HepG2 (cell line): ENCODE measurements at regions not wholly inside any gene's neighbourhood (a gene's known extent, or its start where the extent isn't known, plus 50 kb on each side); places are given as distances from the start of the nearest gene placed in this dataset.

Experiments
- ATAC-seq: fragments of 200-7000 bp; cut with Tn5 transposase; 3 replicates; pipeline ENCODE4 v1.9.1; 2020; ENCODE audit warnings: mild to moderate bottlenecking, moderate library complexity
- BruUV-seq: library from RNA; stranded (reverse); fragments of 400-500 nt; replicated peaks from 2 replicates; lab custom pipeline; 2021; lab: Mats Ljungman, UMichigan
- CTCF ChIA-PET: fragments of 300-600 bp; formaldehyde crosslinking; extraction: SDS; loops from one replicate; lab custom pipeline; 2021; ENCODE audit warnings: low total read pairs, inconsistent platforms, low intra/inter-chr PET ratio; lab: Yijun Ruan, JAX
- POLR2A ChIA-PET: fragments of 350-600 bp; sonication (Branson Sonifier 250); formaldehyde crosslinking; loops from one replicate; lab custom pipeline; 2020; ENCODE audit warnings: antibody characterized with exemption, inconsistent platforms; lab: Yijun Ruan, JAX
- DNase-seq: peaks from one replicate; pipeline ENCODE4 v3.0.0-alpha.2; 2015; ENCODE audit warnings: low spot score
- FAIRE-seq: peaks from 3 replicates; lab custom pipeline; 2011; peaks lifted over from hg19 to GRCh38; lab: Jason Lieb, UNC
- H2AFZ ChIP-seq: one replicate; pipeline ENCODE4 v1.6.1; 2011; ENCODE audit warnings: low read length, inconsistent platforms
- H3K27ac ChIP-seq: fragments of 300-600 bp; 3 replicates; pipeline ENCODE4 v1.8.0; 2011; ENCODE audit warnings: mixed run types, mild to moderate bottlenecking, mixed read lengths, low read length, inconsistent platforms; ENCODE audit not compliant: insufficient read depth; ENCODE audit errors: extremely low read length
- H3K27me3 ChIP-seq, 2 experiments: fragments of 200-600 bp in 1 of 2; 2 replicates in 1 of 2; 3 replicates in 1 of 2; pipeline versions ENCODE4 v1.6.0 to v1.8.0; 2011; ENCODE audit warnings: low read length in 2 of 2, mild to moderate bottlenecking in 2 of 2, moderate library complexity in 2 of 2, inconsistent platforms in 1 of 2; ENCODE audit not compliant: insufficient read depth in 2 of 2, control insufficient read depth in 1 of 2
- H3K36me3 ChIP-seq, 2 experiments: fragments of 200-600 bp in 1 of 2; replicated peaks in 1 of 2; 2 replicates in 1 of 2; 3 replicates in 1 of 2; pipeline versions ENCODE4 v1.5.1 to v1.8.0; 2011; ENCODE audit warnings: low read length in 2 of 2, inconsistent platforms in 1 of 2; ENCODE audit not compliant: insufficient read depth in 2 of 2, control insufficient read depth in 1 of 2
- H3K4me1 ChIP-seq: 2 replicates; pipeline ENCODE4 v1.5.1; 2012; ENCODE audit warnings: low read length, inconsistent platforms; ENCODE audit not compliant: insufficient read depth
- H3K4me2 ChIP-seq: 2 replicates; pipeline ENCODE4 v1.6.0; 2011; ENCODE audit warnings: low read depth, low read length, inconsistent platforms
- H3K4me3 ChIP-seq, 3 experiments: fragments of 200-600 bp in 1 of 3; sonication (generic), shearing (Covaris generic) in 1 of 3; replicated peaks in 1 of 3; 2 replicates each; pipeline ENCODE4 v1.5.1; 2011 to 2016; ENCODE audit warnings: low read length in 3 of 3, inconsistent platforms in 2 of 3, low read depth in 2 of 3, mild to moderate bottlenecking in 2 of 3, control low read depth in 1 of 3, mixed read lengths in 1 of 3; ENCODE audit not compliant: insufficient read depth in 1 of 3
- H3K79me2 ChIP-seq: one replicate; pipeline ENCODE4 v1.6.1; 2011; ENCODE audit warnings: low read length, inconsistent platforms; ENCODE audit not compliant: insufficient read depth
- H3K9ac ChIP-seq: 2 replicates; pipeline ENCODE4 v1.6.0; 2011; ENCODE audit warnings: mild to moderate bottlenecking, low read depth, low read length, inconsistent platforms; ENCODE audit not compliant: insufficient read depth
- H3K9me3 ChIP-seq: 2 replicates; pipeline ENCODE4 v1.5.1; 2012; ENCODE audit warnings: mild to moderate bottlenecking, low read length
- H4K20me1 ChIP-seq: 2 replicates; pipeline ENCODE4 v1.6.0; 2011; ENCODE audit warnings: inconsistent platforms, mild to moderate bottlenecking, low read length, moderate library complexity; ENCODE audit not compliant: insufficient read depth
- KLF6 ChIP-seq: IDR thresholded peaks from 2 replicates; pipeline ENCODE4 v1.8.0; 2016; ENCODE audit warnings: missing biosample characterization, missing genetic modification reagents
- MAFG ChIP-seq: sonication (generic); formaldehyde crosslinking; IDR thresholded peaks from 2 replicates; pipeline ENCODE4 v1.5.1; 2020; ENCODE audit warnings: mild to moderate bottlenecking, missing genetic modification reagents
- SETDB1 ChIP-seq: sonication (generic); formaldehyde crosslinking; IDR thresholded peaks from 2 replicates; pipeline ENCODE4 v1.5.1; 2020; ENCODE audit warnings: missing genetic modification reagents, mild to moderate bottlenecking, borderline replicate concordance
- ZNF333 ChIP-seq: sonication (generic); formaldehyde crosslinking; IDR thresholded peaks from 2 replicates; pipeline ENCODE4 v1.4.0; 2020; ENCODE audit warnings: mild to moderate bottlenecking, missing genetic modification reagents, borderline replicate concordance
- ZNF546 ChIP-seq: sonication (generic); formaldehyde crosslinking; conservative IDR thresholded peaks from 2 replicates; pipeline ENCODE4 v1.8.1; 2023; ENCODE audit warnings: mild to moderate bottlenecking, missing genetic modification reagents
- ZNF567 ChIP-seq: sonication (generic); formaldehyde crosslinking; IDR thresholded peaks from 2 replicates; pipeline ENCODE4 v1.8.1; 2023; ENCODE audit warnings: mild to moderate bottlenecking, missing genetic modification reagents, borderline replicate concordance
- ZNF607 ChIP-seq: sonication (generic); formaldehyde crosslinking; IDR thresholded peaks from 2 replicates; pipeline ENCODE4 v1.5.1; 2020; ENCODE audit warnings: missing genetic modification reagents, mild to moderate bottlenecking, borderline replicate concordance
- WGBS: methylation state at CpG from one replicate; pipeline ENCODE4 v1.1.6; 2017; ENCODE audit warnings: low lambda C conversion rate; 5-methylcytosine and 5-hydroxymethylcytosine counted together
- in situ Hi-C: cut with HindIII; loops from 2 replicates; pipeline ENCODE4 v1.10.0; 2017; ENCODE audit warnings: low pct_unique_long_range_greater_than_20kb; ENCODE audit not compliant: extremely low pct_ligation_motif_present
- intact Hi-C: fragments of 100-400 bp; cut with micrococcal nuclease; formaldehyde crosslinking; loops from one replicate; pipeline ENCODE4 v1.10.0; 2022; ENCODE audit not compliant: unreplicated experiment
- TF ChIP-seq, protein P1 (sequence below): sonication (generic); formaldehyde crosslinking; IDR thresholded peaks from 2 replicates; pipeline ENCODE4 v1.5.0; 2020; ENCODE audit warnings: mild to moderate bottlenecking, missing genetic modification reagents
- TF ChIP-seq, protein P2 (sequence below): sonication (generic); formaldehyde crosslinking; IDR thresholded peaks from 2 replicates; pipeline ENCODE4 v1.9.0; 2021; ENCODE audit warnings: missing genetic modification reagents, borderline replicate concordance
- TF ChIP-seq, protein P3 (sequence below): IDR thresholded peaks from 2 replicates; pipeline ENCODE4 v1.6.1; 2016; ENCODE audit warnings: low read depth

DNA sequence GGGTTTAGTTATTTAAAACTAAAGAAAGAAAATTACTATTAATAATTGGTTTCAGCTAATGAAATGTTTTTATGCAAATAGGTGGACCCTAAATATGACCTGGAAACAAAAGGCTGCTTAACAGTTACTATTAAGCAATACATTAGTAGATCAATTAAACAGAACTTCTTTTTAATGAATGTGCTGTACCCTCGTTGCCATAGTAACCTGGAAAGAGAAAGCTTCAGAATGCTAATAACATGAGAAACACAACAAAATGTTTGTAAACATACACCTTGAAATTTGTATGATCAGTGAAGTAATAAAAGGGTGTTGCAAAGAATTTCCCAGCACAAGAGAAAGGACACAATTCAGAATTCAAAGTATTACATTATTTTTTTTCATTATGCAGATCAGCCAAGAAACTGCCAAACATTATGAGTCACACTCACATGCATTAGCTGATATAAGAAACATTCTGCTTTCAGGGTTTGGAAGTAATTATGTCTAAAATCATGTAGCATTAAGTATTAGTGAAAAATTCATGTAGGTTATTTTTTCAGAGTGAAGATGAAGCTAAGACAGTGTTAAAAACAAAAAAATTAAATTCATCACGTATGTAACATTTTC lies 348.3 kb downstream of the ISL1 start (continued):
- no peak for TF ChIP-seq ZNF607 (CRISPR knock-in tag)
- TF ChIP-seq, protein P1, sequence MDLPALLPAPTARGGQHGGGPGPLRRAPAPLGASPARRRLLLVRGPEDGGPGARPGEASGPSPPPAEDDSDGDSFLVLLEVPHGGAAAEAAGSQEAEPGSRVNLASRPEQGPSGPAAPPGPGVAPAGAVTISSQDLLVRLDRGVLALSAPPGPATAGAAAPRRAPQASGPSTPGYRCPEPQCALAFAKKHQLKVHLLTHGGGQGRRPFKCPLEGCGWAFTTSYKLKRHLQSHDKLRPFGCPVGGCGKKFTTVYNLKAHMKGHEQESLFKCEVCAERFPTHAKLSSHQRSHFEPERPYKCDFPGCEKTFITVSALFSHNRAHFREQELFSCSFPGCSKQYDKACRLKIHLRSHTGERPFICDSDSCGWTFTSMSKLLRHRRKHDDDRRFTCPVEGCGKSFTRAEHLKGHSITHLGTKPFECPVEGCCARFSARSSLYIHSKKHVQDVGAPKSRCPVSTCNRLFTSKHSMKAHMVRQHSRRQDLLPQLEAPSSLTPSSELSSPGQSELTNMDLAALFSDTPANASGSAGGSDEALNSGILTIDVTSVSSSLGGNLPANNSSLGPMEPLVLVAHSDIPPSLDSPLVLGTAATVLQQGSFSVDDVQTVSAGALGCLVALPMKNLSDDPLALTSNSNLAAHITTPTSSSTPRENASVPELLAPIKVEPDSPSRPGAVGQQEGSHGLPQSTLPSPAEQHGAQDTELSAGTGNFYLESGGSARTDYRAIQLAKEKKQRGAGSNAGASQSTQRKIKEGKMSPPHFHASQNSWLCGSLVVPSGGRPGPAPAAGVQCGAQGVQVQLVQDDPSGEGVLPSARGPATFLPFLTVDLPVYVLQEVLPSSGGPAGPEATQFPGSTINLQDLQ (CRISPR knock-in tag) = no peak
- TF ChIP-seq MAFG (CRISPR knock-in tag) = no peak
- no peak for TF ChIP-seq ZNF567 (CRISPR knock-in tag)
- no peak for TF ChIP-seq ZNF333
- no peak for TF ChIP-seq KLF6 (CRISPR knock-in tag)
- TF ChIP-seq SETDB1 (CRISPR knock-in tag) = no peak
- TF ChIP-seq ZNF546 (CRISPR knock-in tag) = no peak

GRCh38 chr5:51732304-51732703 lies 349.1 kb downstream of the ISL1 start:
- Histone ChIP-seq H3K27ac (no peak overlapping the region), H3K9me3 (no peaks in the 10 kb centered on the region; the same call in 1 of the 2 replicates), H3K4me1 (no peaks in the 10 kb centered on the region), H3K79me2 (no peaks in the 10 kb centered on the region), H3K4me2 (no peak overlapping the region), H4K20me1 (no peaks in the 10 kb centered on the region), H3K4me3 (no peak overlapping the region), H3K27me3 (no peaks in the 10 kb centered on the region), H3K36me3 (no peaks in the 10 kb centered on the region), H3K9ac (no peak overlapping the region), H2AFZ (no peak overlapping the region)
- 3% methylated on average over 3 of the region's 3 CpGs for WGBS
- BruUV-seq = no TSS peak
- CTCF ChIA-PET = no interaction called here
- ATAC-seq (no peak), FAIRE-seq (no peak), DNase-seq (no peak)
- POLR2A ChIA-PET = no interaction called here
- intact Hi-C loops = no loop called here
- TF ChIP-seq, protein P2, sequence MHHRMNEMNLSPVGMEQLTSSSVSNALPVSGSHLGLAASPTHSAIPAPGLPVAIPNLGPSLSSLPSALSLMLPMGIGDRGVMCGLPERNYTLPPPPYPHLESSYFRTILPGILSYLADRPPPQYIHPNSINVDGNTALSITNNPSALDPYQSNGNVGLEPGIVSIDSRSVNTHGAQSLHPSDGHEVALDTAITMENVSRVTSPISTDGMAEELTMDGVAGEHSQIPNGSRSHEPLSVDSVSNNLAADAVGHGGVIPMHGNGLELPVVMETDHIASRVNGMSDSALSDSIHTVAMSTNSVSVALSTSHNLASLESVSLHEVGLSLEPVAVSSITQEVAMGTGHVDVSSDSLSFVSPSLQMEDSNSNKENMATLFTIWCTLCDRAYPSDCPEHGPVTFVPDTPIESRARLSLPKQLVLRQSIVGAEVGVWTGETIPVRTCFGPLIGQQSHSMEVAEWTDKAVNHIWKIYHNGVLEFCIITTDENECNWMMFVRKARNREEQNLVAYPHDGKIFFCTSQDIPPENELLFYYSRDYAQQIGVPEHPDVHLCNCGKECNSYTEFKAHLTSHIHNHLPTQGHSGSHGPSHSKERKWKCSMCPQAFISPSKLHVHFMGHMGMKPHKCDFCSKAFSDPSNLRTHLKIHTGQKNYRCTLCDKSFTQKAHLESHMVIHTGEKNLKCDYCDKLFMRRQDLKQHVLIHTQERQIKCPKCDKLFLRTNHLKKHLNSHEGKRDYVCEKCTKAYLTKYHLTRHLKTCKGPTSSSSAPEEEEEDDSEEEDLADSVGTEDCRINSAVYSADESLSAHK (CRISPR knock-in tag) = no peak
- TF ChIP-seq, protein P3, sequence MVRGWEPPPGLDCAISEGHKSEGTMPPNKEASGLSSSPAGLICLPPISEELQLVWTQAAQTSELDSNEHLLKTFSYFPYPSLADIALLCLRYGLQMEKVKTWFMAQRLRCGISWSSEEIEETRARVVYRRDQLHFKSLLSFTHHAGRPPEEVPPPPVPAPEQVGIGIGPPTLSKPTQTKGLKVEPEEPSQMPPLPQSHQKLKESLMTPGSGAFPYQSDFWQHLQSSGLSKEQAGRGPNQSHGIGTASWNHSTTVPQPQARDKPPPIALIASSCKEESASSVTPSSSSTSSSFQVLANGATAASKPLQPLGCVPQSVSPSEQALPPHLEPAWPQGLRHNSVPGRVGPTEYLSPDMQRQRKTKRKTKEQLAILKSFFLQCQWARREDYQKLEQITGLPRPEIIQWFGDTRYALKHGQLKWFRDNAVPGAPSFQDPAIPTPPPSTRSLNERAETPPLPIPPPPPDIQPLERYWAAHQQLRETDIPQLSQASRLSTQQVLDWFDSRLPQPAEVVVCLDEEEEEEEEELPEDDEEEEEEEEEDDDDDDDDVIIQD (CRISPR knock-in tag) = no peak
- in situ Hi-C loops = no loop called here
